ACC112 (cell line): ENCODE measurements at regions not wholly inside any gene's neighbourhood (a gene's known extent, or its start where the extent isn't known, plus 50 kb on each side); places are given as distances from the start of the nearest gene placed in this dataset.
"Not testable (repeated sequence)": the region's sequence is repeated elsewhere in the genome, so short reads cannot be mapped to it uniquely, and the experiment has no call there.

Experiments
- H2AFZ ChIP-seq: fragments of 200-600 bp; sonication (generic); one replicate; pipeline ENCODE4 v1.6.0; 2017; ENCODE audit warnings: antibody characterized with exemption, low read length; ENCODE audit not compliant: unreplicated experiment
- H3K27ac ChIP-seq: fragments of 200-600 bp; sonication (generic); 2 replicates; pipeline ENCODE4 v1.5.1; 2014; ENCODE audit warnings: low read depth, mild to moderate bottlenecking, antibody characterized with exemption, low read length, moderate library complexity
- H3K27me3 ChIP-seq: fragments of 200-600 bp; sonication (generic); 2 replicates; pipeline ENCODE4 v1.6.1; 2014; ENCODE audit warnings: mild to moderate bottlenecking, antibody characterized with exemption, low read length, moderate library complexity, mixed read lengths; ENCODE audit not compliant: insufficient read depth
- H3K36me3 ChIP-seq: fragments of 200-600 bp; sonication (generic); 2 replicates; pipeline ENCODE4 v1.6.1; 2016; ENCODE audit warnings: mild to moderate bottlenecking, antibody characterized with exemption, low read length, moderate library complexity, mixed read lengths; ENCODE audit not compliant: insufficient read depth
- H3K4me1 ChIP-seq: fragments of 200-600 bp; sonication (generic); one replicate; pipeline ENCODE4 v1.6.1; 2016; ENCODE audit warnings: low read length, mixed read lengths; ENCODE audit not compliant: insufficient read depth, unreplicated experiment, control insufficient read depth
- H3K4me3 ChIP-seq: fragments of 200-600 bp; sonication (generic); 2 replicates; pipeline ENCODE4 v1.5.1; 2014; ENCODE audit warnings: mild to moderate bottlenecking, low read depth, low read length
- H3K79me2 ChIP-seq: fragments of 200-600 bp; sonication (generic); one replicate; pipeline ENCODE4 v1.6.0; 2016; ENCODE audit warnings: low read length; ENCODE audit not compliant: control insufficient read depth, unreplicated experiment, insufficient read depth

- H3K79me2 ChIP-seq, H3K4me3 ChIP-seq, H3K27ac ChIP-seq: not testable (repeated sequence)
Measured at GRCh38 chr2:89245478-89245877, 554.0 kb downstream of the RPIA start.

GRCh38 chr2:89246027-89246426, 554.6 kb downstream of the RPIA start:
- H3K4me3 ChIP-seq, H3K27me3 ChIP-seq, H3K79me2 ChIP-seq, H2AFZ ChIP-seq, H3K36me3 ChIP-seq, H3K27ac ChIP-seq, H3K4me1 ChIP-seq: not testable (repeated sequence)

More at GRCh38 chr2:89245478-89245877, 554.0 kb downstream of the RPIA start:
- not testable (repeated sequence) for H2AFZ ChIP-seq, H3K36me3 ChIP-seq, H3K27me3 ChIP-seq, H3K4me1 ChIP-seq

GRCh38 chr2:89246620-89247019, 555.1 kb downstream of the RPIA start:
- not testable (repeated sequence) for H3K27ac ChIP-seq, H3K79me2 ChIP-seq, H2AFZ ChIP-seq, H3K36me3 ChIP-seq, H3K4me1 ChIP-seq, H3K27me3 ChIP-seq, H3K4me3 ChIP-seq

- H3K36me3 ChIP-seq, H2AFZ ChIP-seq, H3K27ac ChIP-seq, H3K79me2 ChIP-seq, H3K4me1 ChIP-seq, H3K27me3 ChIP-seq, H3K4me3 ChIP-seq: not testable (repeated sequence)
Measured at GRCh38 chr2:89255013-89255412, 563.5 kb downstream of the RPIA start.

- not testable (repeated sequence) for H3K4me3 ChIP-seq, H3K27me3 ChIP-seq, H3K36me3 ChIP-seq, H2AFZ ChIP-seq, H3K27ac ChIP-seq, H3K79me2 ChIP-seq, H3K4me1 ChIP-seq
Measured at GRCh38 chr2:89273443-89273842, 582.0 kb downstream of the RPIA start.

GRCh38 chr2:89280536-89280935, 589.1 kb downstream of the RPIA start:
- H2AFZ ChIP-seq, H3K36me3 ChIP-seq, H3K79me2 ChIP-seq, H3K27ac ChIP-seq, H3K4me3 ChIP-seq, H3K27me3 ChIP-seq, H3K4me1 ChIP-seq: not testable (repeated sequence)

- H3K27ac ChIP-seq, H3K27me3 ChIP-seq, H3K4me3 ChIP-seq, H3K79me2 ChIP-seq, H2AFZ ChIP-seq, H3K36me3 ChIP-seq, H3K4me1 ChIP-seq: not testable (repeated sequence)
Measured at GRCh38 chr2:89286448-89287080, 595.1 kb downstream of the RPIA start.

GRCh38 chr2:89287084-89287483, 595.6 kb downstream of the RPIA start:
- not testable (repeated sequence) for H3K36me3 ChIP-seq, H3K79me2 ChIP-seq, H2AFZ ChIP-seq, H3K27me3 ChIP-seq, H3K4me3 ChIP-seq, H3K4me1 ChIP-seq, H3K27ac ChIP-seq

- not testable (repeated sequence) for H3K27me3 ChIP-seq, H2AFZ ChIP-seq, H3K27ac ChIP-seq, H3K4me3 ChIP-seq, H3K36me3 ChIP-seq, H3K4me1 ChIP-seq, H3K79me2 ChIP-seq
Measured at GRCh38 chr2:89291717-89292298, 600.3 kb downstream of the RPIA start.

GRCh38 chr2:89293399-89293798, 601.9 kb downstream of the RPIA start:
- not testable (repeated sequence) for H3K4me1 ChIP-seq, H3K27me3 ChIP-seq, H3K4me3 ChIP-seq, H3K79me2 ChIP-seq, H2AFZ ChIP-seq, H3K36me3 ChIP-seq, H3K27ac ChIP-seq

GRCh38 chr2:89294335-89294734, 602.9 kb downstream of the RPIA start:
- not testable (repeated sequence) for H3K4me3 ChIP-seq, H3K79me2 ChIP-seq, H2AFZ ChIP-seq, H3K36me3 ChIP-seq, H3K4me1 ChIP-seq, H3K27ac ChIP-seq, H3K27me3 ChIP-seq
